Small intestine (tissue), 7 donors: ENCODE measurements at regions not wholly inside any gene's neighbourhood (a gene's known extent, or its start where the extent isn't known, plus 50 kb on each side); places are given as distances from the start of the nearest gene placed in this dataset.

Experiments
- DNase-seq, 2 donors: peaks; one replicate each; pipeline versions ENCODE4 v3.0.0 to v3.0.0-alpha.2; 2013
- FAIRE-seq: peaks from 2 replicates; lab custom pipeline; 2012; peaks lifted over from hg19 to GRCh38; lab: Jason Lieb, UNC
- H3K27ac ChIP-seq, 3 donors: one replicate each; pipeline ENCODE4 v1.5.1; 2013; ENCODE audit warnings: low read length in 2 of 3, mild to moderate bottlenecking in 2 of 3, control low read depth in 1 of 3, inconsistent platforms in 1 of 3, low read depth in 1 of 3, moderate library complexity in 1 of 3
- H3K27me3 ChIP-seq, 3 donors: one replicate each; pipeline ENCODE4 v1.6.1; 2013; ENCODE audit warnings: low read length in 3 of 3, inconsistent platforms in 1 of 3; ENCODE audit not compliant: control insufficient read depth in 3 of 3, insufficient read depth in 3 of 3
- H3K36me3 ChIP-seq, 3 donors: one replicate each; pipeline ENCODE4 v1.6.1; 2013; ENCODE audit warnings: low read length in 3 of 3, inconsistent platforms in 1 of 3, low read depth in 1 of 3, mild to moderate bottlenecking in 1 of 3, moderate library complexity in 1 of 3; ENCODE audit not compliant: control insufficient read depth in 3 of 3, insufficient read depth in 2 of 3
- H3K4me1 ChIP-seq, 3 donors: one replicate each; pipeline ENCODE4 v1.6.1; 2013; ENCODE audit warnings: low read length in 2 of 3, inconsistent platforms in 1 of 3, low read depth in 1 of 3, mild to moderate bottlenecking in 1 of 3, moderate library complexity in 1 of 3; ENCODE audit not compliant: control insufficient read depth in 3 of 3, insufficient read depth in 2 of 3
- H3K4me3 ChIP-seq, 3 donors: one replicate each; pipeline ENCODE4 v1.5.1; 2013; ENCODE audit warnings: low read length in 3 of 3, control low read depth in 1 of 3, inconsistent platforms in 1 of 3, low read depth in 1 of 3, mild to moderate bottlenecking in 1 of 3, moderate library complexity in 1 of 3
- H3K9me3 ChIP-seq, 2 donors: one replicate each; pipeline ENCODE4 v1.6.1; 2013; ENCODE audit warnings: low read depth in 1 of 2, low read length in 1 of 2; ENCODE audit not compliant: control insufficient read depth in 2 of 2, insufficient read depth in 1 of 2
- WGBS, 3 donors: extraction: QIAGEN DNeasy Blood & Tissue Kit; methylation state at CpG; one replicate each; pipeline ENCODE4 v1.1.7; 2013; 5-methylcytosine and 5-hydroxymethylcytosine counted together
- donor health status: healthy with polysubstance abuse.
- donor health status: control.
- donor health status: control.
- donor health status: Bipolar disorder and iron deficiency.
- donor health status: healthy.

- Histone ChIP-seq H3K4me3 (no peak overlapping the region), H3K27me3 (peaks cover 0 to 8% (median 0%) of the 10 kb centered on the region in 3 donors), H3K9me3 (no peaks in the 10 kb centered on the region), H3K4me1 (peaks cover 0 to 7% (median 0%) of the 10 kb centered on the region in 3 donors), H3K27ac (no peak overlapping the region), H3K36me3 (no peaks in the 10 kb centered on the region)
- WGBS, 3 donors = 67 to 83% (median 76%) methylated on average over 9 of the region's 9 CpGs
- FAIRE-seq (no peak), DNase-seq (no peak)
Measured at GRCh38 chr1:229836324-229836723, 210.3 kb downstream of the URB2 start.

- Histone ChIP-seq H3K36me3 (no peaks in the 10 kb centered on the region), H3K9me3 (no peaks in the 10 kb centered on the region), H3K4me1 (no peaks in the 10 kb centered on the region), H3K27ac (no peak overlapping the region), H3K4me3 (no peak overlapping the region), H3K27me3 (peaks cover 0 to 8% (median 0%) of the 10 kb centered on the region in 3 donors)
- 90 to 95% (median 91%) methylated on average over 7 of the region's 7 CpGs for WGBS, 3 donors
- DNase-seq = no peak
- no peak for FAIRE-seq
Measured at GRCh38 chr1:229838204-229838603, 212.2 kb downstream of the URB2 start.

GRCh38 chr1:229839800-229840199 is 213.8 kb downstream of the URB2 start:
- DNase-seq = no peak
- Histone ChIP-seq H3K27me3 (peaks cover 0 to 8% (median 0%) of the 10 kb centered on the region in 3 donors), H3K27ac (no peak overlapping the region), H3K9me3 (no peaks in the 10 kb centered on the region), H3K36me3 (no peaks in the 10 kb centered on the region), H3K4me3 (no peak overlapping the region), H3K4me1 (no peaks in the 10 kb centered on the region)
- no peak for FAIRE-seq
- 56 to 80% (median 72%) methylated on average over 3 of the region's 3 CpGs for WGBS, 3 donors

- H3K9me3 ChIP-seq = no peaks in the 10 kb centered on the region
- H3K36me3 ChIP-seq = no peaks in the 10 kb centered on the region
- H3K4me3 ChIP-seq = no peak overlapping the region
- no peak for FAIRE-seq
- peaks cover 0 to 7% (median 0%) of the 10 kb centered on the region in 3 donors for H3K27me3 ChIP-seq
- no peak for DNase-seq
- H3K27ac ChIP-seq = no peak overlapping the region
- no peaks in the 10 kb centered on the region for H3K4me1 ChIP-seq
- 61 to 82% (median 63%) methylated on average over 5 of the region's 5 CpGs for WGBS, 3 donors
Measured at GRCh38 chr1:229841230-229841629, 215.2 kb downstream of the URB2 start.

GRCh38 chr1:229842302-229843255 is 216.5 kb downstream of the URB2 start:
- Histone ChIP-seq H3K36me3 (no peaks in the 10 kb centered on the region), H3K9me3 (no peaks in the 10 kb centered on the region), H3K4me1 (no peaks in the 10 kb centered on the region), H3K27me3 (peaks cover 0 to 5% (median 0%) of the 10 kb centered on the region in 3 donors), H3K27ac (no peak overlapping the region), H3K4me3 (no peak overlapping the region)
- FAIRE-seq = no peak
- DNase-seq = peak in 1 of 2 donors; percentile 30
- 53 to 77% (median 62%) methylated on average over 10 of the region's 10 CpGs for WGBS, 3 donors

GRCh38 chr1:229843627-229844238 is 217.7 kb downstream of the URB2 start:
- H3K36me3 ChIP-seq = no peaks in the 10 kb centered on the region
- FAIRE-seq = no peak
- H3K9me3 ChIP-seq = no peaks in the 10 kb centered on the region
- no peaks in the 10 kb centered on the region for H3K4me1 ChIP-seq
- peak; percentile 47 to 51 for DNase-seq
- H3K27ac ChIP-seq = no peak overlapping the region
- WGBS, 3 donors = 33 to 58% (median 43%) methylated on average over 3 of the region's 3 CpGs
- no peaks in the 10 kb centered on the region for H3K27me3 ChIP-seq
- no peak overlapping the region for H3K4me3 ChIP-seq

- H3K9me3 ChIP-seq = no peaks in the 10 kb centered on the region
- DNase-seq (peak; percentile 48 to 55), FAIRE-seq (no peak)
- no peaks in the 10 kb centered on the region for H3K27me3 ChIP-seq
- H3K4me3 ChIP-seq = no peak overlapping the region
- H3K27ac ChIP-seq = peak overlapping the region in 1 of 3 donors; percentile 35
- 10 to 36% (median 22%) methylated on average over 6 of the region's 6 CpGs for WGBS, 3 donors
- H3K4me1 ChIP-seq = no peaks in the 10 kb centered on the region
- no peaks in the 10 kb centered on the region for H3K36me3 ChIP-seq
Measured at GRCh38 chr1:229844675-229845074, 218.6 kb downstream of the URB2 start.

GRCh38 chr1:229845410-229846138 is 219.5 kb downstream of the URB2 start:
- H3K27ac ChIP-seq = no peak overlapping the region
- FAIRE-seq (no peak), DNase-seq (no peak)
- no peak overlapping the region for H3K4me3 ChIP-seq
- no peaks in the 10 kb centered on the region for H3K27me3 ChIP-seq
- no peaks in the 10 kb centered on the region for H3K9me3 ChIP-seq
- 77 to 81% (median 78%) methylated on average over 4 of the region's 4 CpGs for WGBS, 3 donors
- H3K4me1 ChIP-seq = no peaks in the 10 kb centered on the region
- no peaks in the 10 kb centered on the region for H3K36me3 ChIP-seq
